SKM-1 treated with dmso at 0.1 percent for 144 hours (cell line): ENCODE measurements at regions not wholly inside any gene's neighbourhood (a gene's known extent, or its start where the extent isn't known, plus 50 kb on each side); places are given as distances from the start of the nearest gene placed in this dataset.
A peak's percentile ranks its signal among the peaks of the same experiment; 100 is the strongest.
"Not testable (repeated sequence)": the region's sequence is repeated elsewhere in the genome, so short reads cannot be mapped to it uniquely, and the experiment has no call there.

Experiments used
- DNase-seq: peaks from one replicate; lab custom pipeline; 2025; ENCODE audit not compliant: unreplicated experiment; lab: John Stamatoyannopoulos, UW

DNA sequence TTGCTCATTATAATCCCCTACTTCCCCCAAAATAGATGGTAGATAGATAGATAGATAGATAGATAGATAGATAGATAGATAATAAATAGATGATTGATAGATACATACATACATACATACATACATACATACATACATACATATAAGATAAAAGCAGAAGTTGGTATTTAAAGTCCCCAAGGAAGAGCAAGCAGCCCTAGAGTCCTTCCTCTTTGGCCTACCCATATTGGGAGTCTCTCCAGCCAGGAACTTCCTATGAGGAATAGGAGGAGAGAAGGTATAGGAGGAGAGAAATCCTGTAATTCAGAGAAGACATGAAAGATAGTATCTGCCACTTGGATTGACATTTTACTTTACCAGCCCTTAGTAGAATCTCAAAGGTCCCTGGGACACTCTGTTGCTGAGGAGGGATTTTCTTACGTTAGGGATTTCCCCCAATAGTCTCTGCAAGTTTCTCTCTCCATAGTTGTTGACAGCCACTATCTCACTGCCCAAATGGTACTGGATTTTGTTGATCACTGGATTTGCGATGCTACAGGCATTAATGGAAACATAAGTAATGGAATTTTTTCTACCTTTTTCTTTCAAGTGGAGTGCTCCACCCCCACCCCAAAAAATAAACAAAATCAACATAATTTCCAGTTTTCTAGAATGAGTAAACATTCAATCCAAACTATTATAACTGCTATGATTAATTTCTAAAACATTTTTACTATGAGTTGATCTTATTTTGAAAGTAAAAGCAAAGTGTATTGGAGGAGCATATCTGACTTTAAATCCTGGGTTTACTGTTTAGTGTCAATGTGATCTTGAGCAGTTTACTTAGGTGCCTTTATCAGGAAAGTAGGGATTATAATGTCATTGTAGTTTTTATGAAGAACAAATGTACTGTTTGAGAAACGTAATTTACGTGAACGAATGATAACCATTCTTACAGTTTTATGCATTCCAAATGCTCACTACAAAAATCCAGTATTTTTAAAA, 93.2 kb upstream of the TNFSF4 start:
- DNase-seq, result no peak

- no peak for DNase-seq
Measured at GRCh38 chr1:173301507-173301906, 94.4 kb upstream of the TNFSF4 start.

DNA sequence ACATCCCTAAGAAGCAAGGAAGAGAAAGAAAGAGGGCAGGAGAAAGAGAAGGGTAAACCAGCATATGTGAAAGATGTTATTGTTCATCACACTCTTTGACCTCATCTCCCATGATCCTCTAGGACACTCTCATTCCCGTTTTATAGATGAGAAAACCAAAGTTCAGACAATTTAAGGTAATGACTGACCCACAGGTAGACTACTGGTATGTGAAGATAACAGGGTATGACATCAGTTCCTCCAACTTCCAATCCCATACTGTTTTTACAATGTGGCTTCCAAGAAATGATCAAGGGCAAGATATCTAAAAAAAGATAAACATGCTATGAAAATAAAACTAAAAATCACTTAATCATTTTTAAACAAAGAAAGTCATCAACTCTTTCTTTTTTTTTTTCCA, 95.2 kb upstream of the TNFSF4 start:
- DNase-seq, result no peak

DNA sequence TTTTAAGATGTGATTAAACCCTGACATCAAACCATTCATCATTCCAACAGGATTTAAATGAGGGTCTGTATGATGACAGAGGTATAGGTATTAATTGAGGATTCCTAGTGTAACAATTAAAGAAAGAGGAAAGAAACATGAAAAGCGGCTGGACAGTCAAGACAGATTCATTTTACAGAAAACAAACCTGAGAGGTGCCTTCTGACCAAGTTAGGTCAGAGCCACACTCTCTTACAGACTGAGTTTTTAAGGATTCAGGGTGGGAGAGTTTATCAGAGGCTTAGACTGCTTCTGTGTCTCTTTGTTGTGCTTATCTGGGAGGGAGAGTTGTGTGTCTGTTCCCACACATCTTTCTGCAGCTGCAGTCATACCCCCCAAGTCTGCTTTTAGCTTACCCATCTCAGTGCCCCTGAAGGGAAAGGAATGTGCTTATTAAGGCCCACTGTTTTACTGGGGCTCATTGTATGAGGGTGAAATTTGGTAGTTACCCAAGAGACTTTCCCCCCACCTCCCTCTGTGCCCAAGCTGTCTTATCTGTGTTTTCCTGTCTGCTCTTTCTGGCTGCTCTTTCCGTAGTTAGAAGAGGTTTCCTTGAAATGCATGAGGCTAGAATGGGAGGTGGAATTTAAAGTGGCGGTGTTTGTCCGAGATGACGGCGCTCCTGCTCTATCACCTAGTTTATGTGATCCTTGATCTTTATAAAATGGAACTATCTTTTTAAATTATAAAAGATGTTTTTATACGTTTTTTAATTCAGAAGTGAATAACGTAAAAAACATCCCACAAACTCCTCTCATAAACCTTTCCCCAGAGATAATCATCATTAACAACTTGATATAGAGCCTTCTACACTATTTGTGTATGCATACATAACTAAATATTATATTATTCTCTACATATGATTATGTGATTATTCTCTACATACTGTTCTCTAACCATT, 96.0 kb upstream of the TNFSF4 start:
- DNase-seq, result no peak

DNA sequence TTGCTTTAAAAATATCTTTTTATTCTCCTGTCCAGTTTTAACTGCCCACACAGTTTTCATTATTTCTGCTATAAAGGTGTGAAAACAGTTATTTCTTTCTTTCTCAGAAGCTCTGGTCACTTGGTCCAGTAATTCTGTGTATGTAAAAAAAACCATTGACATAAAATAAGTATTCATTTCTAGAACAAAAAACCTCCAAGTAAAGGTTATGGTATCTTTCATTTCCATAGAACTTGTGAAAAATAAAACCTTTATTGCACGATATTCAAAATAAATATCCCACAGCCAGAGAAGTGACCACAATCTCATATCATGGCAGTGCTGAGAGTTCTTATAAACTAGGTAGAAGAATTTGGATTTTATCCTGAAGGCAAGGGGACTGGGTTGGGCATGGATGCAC, 96.9 kb upstream of the TNFSF4 start:
- DNase-seq, result no peak

- no peak for DNase-seq
Measured at GRCh38 chr1:173304529-173305227, 97.5 kb upstream of the TNFSF4 start.

GRCh38 chr1:173307845-173308244, 100.7 kb upstream of the TNFSF4 start:
- DNase-seq, result no peak

DNA sequence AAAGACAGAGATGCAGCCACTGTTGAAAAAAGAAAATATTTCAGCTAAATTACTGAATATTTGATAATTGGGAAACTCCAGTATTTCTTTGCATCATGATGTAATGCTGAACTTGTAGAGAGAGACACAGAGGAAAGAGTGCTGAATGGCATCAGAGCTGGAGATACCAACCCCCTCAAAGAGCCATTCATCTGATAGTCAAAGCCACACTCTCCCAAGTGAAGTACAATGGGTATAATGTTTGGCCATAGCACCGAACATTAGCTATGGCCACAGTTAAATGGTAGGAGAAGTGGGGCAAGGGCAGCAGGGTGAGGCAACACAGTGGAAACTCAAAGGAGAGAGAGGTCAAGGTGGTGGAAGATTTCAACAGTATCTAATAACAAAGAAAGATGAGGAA, 107.5 kb upstream of the TNFSF4 start:
- DNase-seq, result no peak

DNA sequence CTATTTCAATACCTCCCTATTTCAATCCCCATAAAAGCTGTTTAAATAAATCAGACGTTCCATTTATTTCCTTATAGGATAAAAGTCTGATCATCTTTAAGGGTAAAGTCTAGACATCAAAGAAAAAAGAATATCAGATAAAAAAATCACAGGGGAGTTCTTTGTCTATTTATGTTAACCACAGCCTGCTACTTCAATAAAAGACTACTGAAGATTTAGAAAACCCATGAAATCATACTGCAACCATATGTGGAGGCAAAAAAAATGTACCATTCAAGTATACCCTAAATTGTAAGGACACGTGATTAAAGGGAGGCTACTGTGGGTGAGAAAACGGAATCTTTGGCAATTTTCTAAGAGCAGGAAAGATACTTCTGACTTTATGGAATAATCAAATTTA, 108.2 kb upstream of the TNFSF4 start:
- no peak for DNase-seq

GRCh38 chr1:173318788-173319187, 111.7 kb upstream of the TNFSF4 start:
- no peak for DNase-seq

- not testable (repeated sequence) for DNase-seq
Measured at GRCh38 chr1:173324352-173324751, 117.2 kb upstream of the TNFSF4 start.

- DNase-seq, result not testable (repeated sequence)
Measured at GRCh38 chr1:173327987-173328386, 120.9 kb upstream of the TNFSF4 start.

DNA sequence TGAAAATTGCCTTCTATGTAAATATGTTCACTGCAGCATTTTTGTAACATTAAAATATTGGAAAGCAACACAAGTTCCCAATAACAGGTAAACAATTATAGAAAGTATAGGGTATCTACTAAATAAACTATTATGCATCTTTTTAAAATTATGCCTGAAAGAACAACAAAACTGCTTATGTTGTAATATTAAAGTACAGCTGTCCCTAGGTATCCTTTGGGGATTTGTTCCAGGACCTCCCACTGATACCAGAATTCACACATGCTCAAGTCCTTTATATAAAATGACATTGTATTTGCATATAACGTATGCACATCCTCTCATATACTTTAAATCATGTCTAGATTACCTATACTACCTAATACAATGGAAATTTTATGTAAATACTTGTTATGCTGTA, 121.8 kb upstream of the TNFSF4 start:
- no peak for DNase-seq

GRCh38 chr1:173329726-173330125, 122.6 kb upstream of the TNFSF4 start:
- DNase-seq, result no peak

GRCh38 chr1:173330149-173330951, 123.2 kb upstream of the TNFSF4 start:
- DNase-seq, result peak; percentile 66

DNA sequence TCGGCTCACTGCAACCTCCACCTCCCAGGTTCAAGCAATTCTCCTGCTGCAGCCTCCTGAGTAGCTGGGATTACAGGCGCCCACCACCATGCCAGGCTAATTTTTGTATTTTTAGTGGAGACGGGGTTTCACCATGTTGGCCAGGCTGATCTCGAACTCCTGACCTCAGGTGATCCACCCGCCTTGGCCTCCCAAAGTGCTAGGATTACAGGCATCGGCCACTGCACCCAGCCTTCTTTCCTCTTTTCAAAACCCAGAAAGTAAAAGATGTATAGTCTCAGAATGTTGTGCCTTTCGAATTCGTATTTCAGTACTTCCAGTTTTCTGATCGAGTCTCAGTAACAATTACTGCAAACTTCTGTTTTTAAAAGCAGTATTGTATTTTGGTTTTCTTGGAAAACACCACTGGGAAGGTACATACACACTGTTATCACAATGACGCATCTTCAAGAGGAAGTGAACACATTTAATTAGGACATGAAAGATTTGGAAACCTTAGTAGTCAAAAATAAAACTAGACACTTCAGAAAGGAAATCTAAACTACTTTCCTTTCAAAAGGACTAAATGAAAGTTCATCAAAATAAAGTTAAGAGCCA, 123.9 kb upstream of the TNFSF4 start:
- peak; percentile 18 for DNase-seq

- peak; percentile 10 for DNase-seq
Measured at GRCh38 chr1:173332026-173332425, 124.9 kb upstream of the TNFSF4 start.

GRCh38 chr1:173333581-173333980, 126.5 kb upstream of the TNFSF4 start:
- DNase-seq, result no peak

- no peak for DNase-seq
Measured at GRCh38 chr1:173337126-173337525, 130.0 kb upstream of the TNFSF4 start.

- no peak for DNase-seq
Measured at GRCh38 chr1:173341307-173341706, 134.2 kb upstream of the TNFSF4 start.
